Daoy (cell line): ENCODE measurements at regions not wholly inside any gene's neighbourhood (a gene's known extent, or its start where the extent isn't known, plus 50 kb on each side); places are given as distances from the start of the nearest gene placed in this dataset.

ENCODE experiments used
- DNase-seq: peaks from one replicate; pipeline ENCODE4 v3.0.0-alpha.2; 2015; ENCODE audit warnings: low read depth

- DNase-seq = no peak
These were observed 175.7 kb downstream of the SHANK2 start for GRCh38 chr11:71076525-71077304.

GRCh38 chr11:71075871-71076420 lies 176.4 kb downstream of the SHANK2 start:
- peak; percentile 54 for DNase-seq

GRCh38 chr11:71075116-71075720 lies 177.2 kb downstream of the SHANK2 start:
- no peak for DNase-seq

- no peak for DNase-seq
These were observed 180.5 kb downstream of the SHANK2 start for GRCh38 chr11:71071736-71072509.

- no peak for DNase-seq
These were observed 181.6 kb downstream of the SHANK2 start for GRCh38 chr11:71070490-71071453.

GRCh38 chr11:71068963-71069362 lies 183.4 kb downstream of the SHANK2 start:
- no peak for DNase-seq

GRCh38 chr11:71067753-71068152 lies 184.6 kb downstream of the SHANK2 start:
- no peak for DNase-seq

- no peak for DNase-seq
These were observed 186.1 kb downstream of the SHANK2 start for GRCh38 chr11:71066311-71066710.

GRCh38 chr11:71065841-71066240 lies 186.5 kb downstream of the SHANK2 start:
- DNase-seq = no peak

GRCh38 chr11:71064702-71065515 lies 187.5 kb downstream of the SHANK2 start:
- DNase-seq = no peak

GRCh38 chr11:71064183-71064582 lies 188.2 kb downstream of the SHANK2 start:
- DNase-seq = no peak

- DNase-seq = no peak
These were observed 189.2 kb downstream of the SHANK2 start for GRCh38 chr11:71063129-71063528.

- no peak for DNase-seq
These were observed 190.2 kb downstream of the SHANK2 start for GRCh38 chr11:71062199-71062598.

- DNase-seq = no peak
These were observed 192.0 kb downstream of the SHANK2 start for GRCh38 chr11:71060391-71060791.

- no peak for DNase-seq
These were observed 192.7 kb downstream of the SHANK2 start for GRCh38 chr11:71059662-71060061.

GRCh38 chr11:71055925-71056324 lies 196.5 kb downstream of the SHANK2 start:
- DNase-seq = no peak
